Liver (tissue), 8 donors: ENCODE measurements at regions not wholly inside any gene's neighbourhood (a gene's known extent, or its start where the extent isn't known, plus 50 kb on each side); places are given as distances from the start of the nearest gene placed in this dataset.

Experiments used
- DNase-seq: peaks from one replicate; pipeline ENCODE4 v3.0.0-alpha.2; 2017; ENCODE audit warnings: low spot score
- H3K27ac ChIP-seq, 2 donors: one replicate each; pipeline ENCODE4 v1.7.0; 2013; ENCODE audit warnings: inconsistent platforms in 2 of 2, low read length in 2 of 2, control low read depth in 1 of 2, low read depth in 1 of 2, mild to moderate bottlenecking in 1 of 2
- H3K27me3 ChIP-seq, 4 donors: one replicate each; pipeline versions ENCODE4 v1.6.1 to v1.7.0; 2013; ENCODE audit warnings: low read length in 3 of 4, inconsistent platforms in 1 of 4, mild to moderate bottlenecking in 1 of 4, moderate library complexity in 1 of 4; ENCODE audit not compliant: control insufficient read depth in 4 of 4, insufficient read depth in 4 of 4
- H3K36me3 ChIP-seq, 4 donors: one replicate each; pipeline versions ENCODE4 v1.6.1 to v1.7.0; 2013; ENCODE audit warnings: low read length in 3 of 4, mild to moderate bottlenecking in 3 of 4, low read depth in 1 of 4, moderate library complexity in 1 of 4; ENCODE audit not compliant: control insufficient read depth in 4 of 4, insufficient read depth in 3 of 4
- H3K4me1 ChIP-seq, 4 donors: one replicate each; pipeline versions ENCODE4 v1.6.1 to v1.7.0; 2013; ENCODE audit warnings: low read length in 3 of 4, mild to moderate bottlenecking in 3 of 4, moderate library complexity in 1 of 4; ENCODE audit not compliant: control insufficient read depth in 4 of 4, insufficient read depth in 4 of 4
- H3K4me3 ChIP-seq, 3 donors: one replicate each; pipeline versions ENCODE4 v1.6.1 to v1.7.0; 2013; ENCODE audit warnings: low read length in 3 of 3, control low read depth in 1 of 3, low read depth in 1 of 3, mild to moderate bottlenecking in 1 of 3
- H3K9ac ChIP-seq, 2 donors: one replicate each; pipeline ENCODE4 v1.7.0; 2013; ENCODE audit warnings: low read length in 2 of 2, mild to moderate bottlenecking in 2 of 2, moderate library complexity in 2 of 2, control low read depth in 1 of 2, low read depth in 1 of 2
- H3K9me3 ChIP-seq, 4 donors: one replicate each; pipeline versions ENCODE4 v1.6.1 to v1.7.0; 2013; ENCODE audit warnings: low read length in 3 of 4; ENCODE audit not compliant: control insufficient read depth in 4 of 4
- EGR1 ChIP-seq, 2 donors: IDR thresholded peaks; 2 replicates each; pipeline ENCODE4 v1.6.1; 2016 to 2018; ENCODE audit warnings: antibody characterized with exemption in 2 of 2, low read depth in 2 of 2
- FOXA1 ChIP-seq: IDR thresholded peaks from 2 replicates; pipeline ENCODE4 v1.6.1; 2016; ENCODE audit warnings: antibody characterized with exemption
- FOXA2 ChIP-seq: IDR thresholded peaks from 2 replicates; pipeline ENCODE4 v1.6.1; 2016; ENCODE audit warnings: antibody characterized with exemption
- GABPA ChIP-seq, 2 donors: IDR thresholded peaks in 1 of 2; conservative IDR thresholded peaks in 1 of 2; 2 replicates each; pipeline ENCODE4 v1.6.1; 2016; ENCODE audit warnings: antibody characterized with exemption in 2 of 2, mild to moderate bottlenecking in 1 of 2, moderate library complexity in 1 of 2
- HNF4A ChIP-seq, 2 donors: conservative IDR thresholded peaks; 2 replicates each; pipeline ENCODE4 v1.6.1; 2016; ENCODE audit warnings: antibody characterized with exemption in 2 of 2, mild to moderate bottlenecking in 2 of 2
- HNF4G ChIP-seq: IDR thresholded peaks from 2 replicates; pipeline ENCODE4 v1.6.1; 2016; ENCODE audit warnings: antibody characterized with exemption
- JUND ChIP-seq, 2 donors: IDR thresholded peaks; 2 replicates each; pipeline ENCODE4 v1.6.1; 2016; ENCODE audit warnings: antibody characterized with exemption in 2 of 2
- NR2F2 ChIP-seq: IDR thresholded peaks from 2 replicates; pipeline ENCODE4 v1.6.1; 2016; ENCODE audit warnings: antibody characterized with exemption
- RAD21 ChIP-seq, 2 donors: IDR thresholded peaks; 2 replicates each; pipeline ENCODE4 v1.6.1; 2016; ENCODE audit warnings: antibody characterized with exemption in 2 of 2, mild to moderate bottlenecking in 2 of 2
- REST ChIP-seq: IDR thresholded peaks from 2 replicates; pipeline ENCODE4 v1.6.1; 2016; ENCODE audit warnings: antibody characterized with exemption, mild to moderate bottlenecking
- RXRA ChIP-seq, 2 donors: IDR thresholded peaks; 2 replicates each; pipeline ENCODE4 v1.6.1; 2017 to 2018; ENCODE audit warnings: antibody characterized with exemption in 2 of 2, mild to moderate bottlenecking in 1 of 2
- SP1 ChIP-seq: IDR thresholded peaks from 2 replicates; pipeline ENCODE4 v1.6.1; 2018; ENCODE audit warnings: antibody characterized with exemption, mild to moderate bottlenecking
- TAF1 ChIP-seq: conservative IDR thresholded peaks from 2 replicates; pipeline ENCODE4 v1.6.1; 2016; ENCODE audit warnings: antibody characterized with exemption, mild to moderate bottlenecking
- YY1 ChIP-seq: IDR thresholded peaks from 2 replicates; pipeline ENCODE4 v1.6.1; 2016; ENCODE audit warnings: antibody characterized with exemption, mild to moderate bottlenecking
- ZBTB33 ChIP-seq: IDR thresholded peaks from 2 replicates; pipeline ENCODE4 v1.6.1; 2016; ENCODE audit warnings: antibody characterized with exemption
- WGBS: extraction: QIAGEN DNeasy Blood & Tissue Kit; methylation state at CpG from one replicate; pipeline ENCODE4 v1.1.7; 2013; 5-methylcytosine and 5-hydroxymethylcytosine counted together
- TF ChIP-seq, protein P1 (sequence below): IDR thresholded peaks from 2 replicates; pipeline ENCODE4 v1.6.1; 2016; ENCODE audit warnings: antibody characterized with exemption
- TF ChIP-seq, protein P2 (sequence below): IDR thresholded peaks from 2 replicates; pipeline ENCODE4 v1.6.1; 2016; ENCODE audit warnings: antibody characterized with exemption
- TF ChIP-seq, protein P3 (sequence below): fragments of 150-350 bp; IDR thresholded peaks from 2 replicates; pipeline ENCODE4 v1.5.1; 2017; ENCODE audit warnings: improper control_type of control experiment, low read depth, low read length; ENCODE audit not compliant: missing input control
- donor health status: healthy.
- donor health status: healthy.
- donor health status: healthy.
- donor health status: healthy.
- donor health status: healthy.

DNA sequence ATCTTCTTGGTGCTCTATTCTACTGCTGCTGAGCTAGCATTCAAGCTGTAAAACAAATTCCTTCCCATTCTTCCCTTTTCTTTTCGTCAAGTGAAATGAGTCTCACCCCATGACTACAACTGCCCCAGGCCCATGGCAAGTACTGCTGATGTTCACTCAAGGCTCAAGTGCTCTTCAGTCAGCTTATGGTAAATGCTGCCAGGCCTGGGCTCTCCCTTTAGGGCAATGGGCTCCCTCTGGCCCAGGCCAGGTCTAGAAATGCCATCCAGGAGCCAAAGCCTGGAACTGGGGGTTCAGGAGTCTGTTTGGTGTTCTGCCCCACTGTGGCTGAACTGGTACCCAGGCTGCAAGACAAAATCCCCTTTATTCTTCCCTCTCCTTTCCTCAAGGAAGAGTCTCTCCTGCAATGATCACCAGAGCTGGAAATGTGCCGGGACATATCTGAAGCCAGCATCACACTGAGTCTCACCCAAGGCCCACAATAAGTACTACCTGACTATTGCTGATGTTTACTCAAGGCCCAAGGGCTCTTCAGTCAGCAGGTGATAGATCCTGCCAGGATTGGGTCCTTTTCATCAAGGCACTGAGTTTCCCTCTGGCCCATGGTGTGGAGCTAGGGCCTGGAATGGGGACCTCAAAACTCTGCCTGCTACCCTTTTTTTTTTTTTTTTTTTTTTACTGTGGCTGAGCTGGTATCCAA is 205.0 kb upstream of the STAC start:
- no peak for TF ChIP-seq FOXA2
- no peak for TF ChIP-seq TAF1
- TF ChIP-seq, protein P1, sequence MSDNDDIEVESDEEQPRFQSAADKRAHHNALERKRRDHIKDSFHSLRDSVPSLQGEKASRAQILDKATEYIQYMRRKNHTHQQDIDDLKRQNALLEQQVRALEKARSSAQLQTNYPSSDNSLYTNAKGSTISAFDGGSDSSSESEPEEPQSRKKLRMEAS, result no peak
- TF ChIP-seq GABPA (IDR thresholded peaks at IDR 0.05 in 1 of 2, conservative IDR thresholded peaks at IDR 0.05 in 1 of 2), result no peak
- no peak for TF ChIP-seq HNF4G
- no peak for TF ChIP-seq HNF4A (conservative IDR thresholded peaks at IDR 0.05)
- TF ChIP-seq FOXA1, result no peak
- no peak for TF ChIP-seq NR2F2
- Histone ChIP-seq H3K4me1 (no peaks in the 10 kb centered on the region), H3K9me3 (no peaks in the 10 kb centered on the region), H3K9ac (no peak overlapping the region), H3K27ac (no peak overlapping the region), H3K36me3 (no peaks in the 10 kb centered on the region), H3K27me3 (peaks cover 0 to 4% (median 0%) of the 10 kb centered on the region in 4 donors), H3K4me3 (no peak overlapping the region)
- no peak for DNase-seq
- 93% methylated on average over 2 of the region's 2 CpGs for WGBS

DNA sequence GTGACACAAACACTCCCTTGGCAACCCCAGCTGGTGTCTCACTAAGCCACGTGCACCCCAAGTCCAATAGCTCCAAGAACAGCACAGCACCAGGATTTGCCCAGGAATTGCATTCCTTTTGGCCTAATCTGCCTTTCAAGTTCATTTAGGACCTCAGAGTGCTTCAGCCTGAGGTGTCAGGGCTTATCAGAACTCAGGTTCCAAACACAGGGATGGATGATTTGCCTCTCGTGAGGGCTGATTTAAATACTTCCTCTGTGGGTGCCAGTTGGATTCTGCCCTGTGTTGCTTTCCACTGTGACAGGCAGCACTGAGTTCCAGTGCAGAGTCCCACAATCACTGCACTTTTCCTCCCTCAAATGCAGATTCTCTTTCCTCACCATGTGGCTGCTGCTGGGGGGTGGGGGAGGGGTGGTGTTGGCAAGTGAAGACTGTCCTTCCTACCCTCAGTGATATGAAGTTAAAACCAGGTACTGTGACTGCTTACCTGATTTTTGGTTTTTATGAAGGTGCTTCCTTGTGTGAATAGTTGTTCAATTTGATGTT is 204.3 kb upstream of the STAC start:
- no peak overlapping the region for H3K27ac ChIP-seq
- no peak for DNase-seq
- H3K4me3 ChIP-seq, result no peak overlapping the region
- no peaks in the 10 kb centered on the region for H3K4me1 ChIP-seq
- TF ChIP-seq, protein P2, sequence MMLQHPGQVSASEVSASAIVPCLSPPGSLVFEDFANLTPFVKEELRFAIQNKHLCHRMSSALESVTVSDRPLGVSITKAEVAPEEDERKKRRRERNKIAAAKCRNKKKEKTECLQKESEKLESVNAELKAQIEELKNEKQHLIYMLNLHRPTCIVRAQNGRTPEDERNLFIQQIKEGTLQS, result no peak
- TF ChIP-seq RAD21 (IDR thresholded peaks at IDR 0.05), result no peak
- TF ChIP-seq HNF4G, result no peak
- TF ChIP-seq RXRA (IDR thresholded peaks at IDR 0.05), result no peak
- TF ChIP-seq GABPA (IDR thresholded peaks at IDR 0.05 in 1 of 2, conservative IDR thresholded peaks at IDR 0.05 in 1 of 2), result no peak
- TF ChIP-seq JUND (IDR thresholded peaks at IDR 0.05), result no peak
- WGBS, result 51% methylated on average over 2 of the region's 2 CpGs
- H3K9ac ChIP-seq, result no peak overlapping the region
- H3K36me3 ChIP-seq, result no peaks in the 10 kb centered on the region
- no peaks in the 10 kb centered on the region for H3K9me3 ChIP-seq
- H3K27me3 ChIP-seq, result peaks cover 0 to 4% (median 0%) of the 10 kb centered on the region in 4 donors

DNA sequence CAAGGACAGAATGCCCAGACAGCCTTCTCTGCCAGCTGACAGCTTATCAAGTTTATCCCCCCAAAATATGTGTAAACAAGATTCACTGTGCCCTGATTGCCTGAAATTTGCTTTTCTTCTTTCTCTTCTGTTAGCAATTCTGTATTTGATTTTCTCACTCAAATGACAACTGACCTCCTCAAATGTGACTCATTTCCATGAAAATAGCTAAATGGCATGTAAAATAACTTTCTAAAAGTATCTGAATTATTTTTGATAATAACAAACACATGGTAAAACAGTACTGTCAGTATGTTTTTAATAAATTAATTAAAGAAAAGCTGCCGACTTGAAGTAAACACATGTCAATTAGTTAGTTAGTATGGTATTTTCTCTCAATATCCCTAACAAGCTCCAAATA is 202.3 kb upstream of the STAC start:
- TF ChIP-seq HNF4A (conservative IDR thresholded peaks at IDR 0.05) (no peak), SP1 (no peak), RXRA (IDR thresholded peaks at IDR 0.05) (no peak), NR2F2 (no peak), RAD21 (IDR thresholded peaks at IDR 0.05) (no peak), ZBTB33 (no peak), GABPA (IDR thresholded peaks at IDR 0.05 in 1 of 2, conservative IDR thresholded peaks at IDR 0.05 in 1 of 2) (no peak), TAF1 (no peak), HNF4G (no peak), EGR1 (IDR thresholded peaks at IDR 0.05; ENCODE audit: low read depth in 2 of 2) (no peak), REST (no peak), FOXA1 (no peak), YY1 (no peak), JUND (IDR thresholded peaks at IDR 0.05) (no peak), FOXA2 (no peak)
- TF ChIP-seq, protein P3, sequence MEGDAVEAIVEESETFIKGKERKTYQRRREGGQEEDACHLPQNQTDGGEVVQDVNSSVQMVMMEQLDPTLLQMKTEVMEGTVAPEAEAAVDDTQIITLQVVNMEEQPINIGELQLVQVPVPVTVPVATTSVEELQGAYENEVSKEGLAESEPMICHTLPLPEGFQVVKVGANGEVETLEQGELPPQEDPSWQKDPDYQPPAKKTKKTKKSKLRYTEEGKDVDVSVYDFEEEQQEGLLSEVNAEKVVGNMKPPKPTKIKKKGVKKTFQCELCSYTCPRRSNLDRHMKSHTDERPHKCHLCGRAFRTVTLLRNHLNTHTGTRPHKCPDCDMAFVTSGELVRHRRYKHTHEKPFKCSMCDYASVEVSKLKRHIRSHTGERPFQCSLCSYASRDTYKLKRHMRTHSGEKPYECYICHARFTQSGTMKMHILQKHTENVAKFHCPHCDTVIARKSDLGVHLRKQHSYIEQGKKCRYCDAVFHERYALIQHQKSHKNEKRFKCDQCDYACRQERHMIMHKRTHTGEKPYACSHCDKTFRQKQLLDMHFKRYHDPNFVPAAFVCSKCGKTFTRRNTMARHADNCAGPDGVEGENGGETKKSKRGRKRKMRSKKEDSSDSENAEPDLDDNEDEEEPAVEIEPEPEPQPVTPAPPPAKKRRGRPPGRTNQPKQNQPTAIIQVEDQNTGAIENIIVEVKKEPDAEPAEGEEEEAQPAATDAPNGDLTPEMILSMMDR, result no peak
- TF ChIP-seq, protein P2, result no peak
- TF ChIP-seq, protein P1, result no peak
- DNase-seq, result no peak
- no peaks in the 10 kb centered on the region for H3K9me3 ChIP-seq
- 81% methylated on average over 1 of the region's 1 CpG for WGBS
- no peak overlapping the region for H3K9ac ChIP-seq
- no peaks in the 10 kb centered on the region for H3K36me3 ChIP-seq
- H3K4me3 ChIP-seq, result no peak overlapping the region
- H3K27ac ChIP-seq, result no peak overlapping the region
- H3K27me3 ChIP-seq, result peaks cover 0 to 4% (median 0%) of the 10 kb centered on the region in 4 donors
- no peaks in the 10 kb centered on the region for H3K4me1 ChIP-seq
